ENCODE measurements at regions not wholly inside any gene's neighbourhood (a gene's known extent, or its start where the extent isn't known, plus 50 kb on each side); places are given as distances from the start of the nearest gene placed in this dataset.
"Not testable (repeated sequence)": the region's sequence is repeated elsewhere in the genome, so short reads cannot be mapped to it uniquely, and the experiment has no call there.

- DNase-seq (ENCODE audit: low read depth in 2 of 2): no peak
Measured at GRCh38 chr10:35995485-35995884, 353.4 kb upstream of the FZD8 start.

- no peak for DNase-seq (ENCODE audit: low read depth in 2 of 2)
Measured at GRCh38 chr10:35993591-35994515, 351.8 kb upstream of the FZD8 start.

GRCh38 chr10:35992107-35992506 lies 350.0 kb upstream of the FZD8 start:
- DNase-seq (ENCODE audit: low read depth in 2 of 2): no peak

GRCh38 chr10:35986756-35987502 lies 344.8 kb upstream of the FZD8 start:
- no peak for DNase-seq (ENCODE audit: low read depth in 2 of 2)

- no peak for DNase-seq (ENCODE audit: low read depth in 2 of 2)
Measured at GRCh38 chr10:35979116-35979515, 337.0 kb upstream of the FZD8 start.

GRCh38 chr10:35973912-35974591 lies 332.0 kb upstream of the FZD8 start:
- not testable (repeated sequence) for DNase-seq (ENCODE audit: low read depth in 2 of 2)

- no peak for DNase-seq (ENCODE audit: low read depth in 2 of 2)
Measured at GRCh38 chr10:35972275-35972674, 330.2 kb upstream of the FZD8 start.

GRCh38 chr10:35971397-35971796 lies 329.3 kb upstream of the FZD8 start:
- no peak for DNase-seq (ENCODE audit: low read depth in 2 of 2)

GRCh38 chr10:35963685-35964084 lies 321.6 kb upstream of the FZD8 start:
- no peak for DNase-seq (ENCODE audit: low read depth in 2 of 2)

- no peak for DNase-seq (ENCODE audit: low read depth in 2 of 2)
Measured at GRCh38 chr10:35961501-35961900, 319.4 kb upstream of the FZD8 start.

GRCh38 chr10:35959252-35959651 lies 317.2 kb upstream of the FZD8 start:
- DNase-seq (ENCODE audit: low read depth in 2 of 2): no peak

- not testable (repeated sequence) for DNase-seq (ENCODE audit: low read depth in 2 of 2)
Measured at GRCh38 chr10:35958609-35959008, 316.5 kb upstream of the FZD8 start.

GRCh38 chr10:35950701-35951100 lies 308.6 kb upstream of the FZD8 start:
- DNase-seq (ENCODE audit: low read depth in 2 of 2): no peak

GRCh38 chr10:35950226-35950625 lies 308.1 kb upstream of the FZD8 start:
- no peak for DNase-seq (ENCODE audit: low read depth in 2 of 2)

GRCh38 chr10:35949811-35950211 lies 307.7 kb upstream of the FZD8 start:
- DNase-seq (ENCODE audit: low read depth in 2 of 2): no peak

- no peak for DNase-seq (ENCODE audit: low read depth in 2 of 2)
Measured at GRCh38 chr10:35946556-35946955, 304.5 kb upstream of the FZD8 start.

GRCh38 chr10:35942057-35942456 lies 300.0 kb upstream of the FZD8 start:
- DNase-seq (ENCODE audit: low read depth in 2 of 2): no peak

- no peak for DNase-seq (ENCODE audit: low read depth in 2 of 2)
Measured at GRCh38 chr10:35940141-35941041, 298.3 kb upstream of the FZD8 start.

GRCh38 chr10:35938160-35938559 lies 296.1 kb upstream of the FZD8 start:
- DNase-seq (ENCODE audit: low read depth in 2 of 2): no peak

GRCh38 chr10:35937546-35937945 lies 295.4 kb upstream of the FZD8 start:
- no peak for DNase-seq (ENCODE audit: low read depth in 2 of 2)

- no peak for DNase-seq (ENCODE audit: low read depth in 2 of 2)
Measured at GRCh38 chr10:35934642-35934995, 292.5 kb upstream of the FZD8 start.

Data from stimulated activated CD4-positive, alpha-beta T cell treated with anti-CD3 and anti-CD28 coated beads, Interleukin-4, amount 100 ng/mL, for 48 hours (primary cell).